NCI-H2107 treated with DMSO at 0.1 percent for 48 hours (cell line): ENCODE measurements at regions not wholly inside any gene's neighbourhood (a gene's known extent, or its start where the extent isn't known, plus 50 kb on each side); places are given as distances from the start of the nearest gene placed in this dataset.
"Not testable (repeated sequence)": the region's sequence is repeated elsewhere in the genome, so short reads cannot be mapped to it uniquely, and the experiment has no call there.

ENCODE experiments used
- DNase-seq: peaks from one replicate; lab custom pipeline; 2025; ENCODE audit not compliant: unreplicated experiment; lab: John Stamatoyannopoulos, UW

- no peak for DNase-seq
These were observed 228.5 kb downstream of the RTP5 start for GRCh38 chr2:242098034-242098433.

- no peak for DNase-seq
These were observed 229.1 kb downstream of the RTP5 start for GRCh38 chr2:242098445-242099128.

- DNase-seq: not testable (repeated sequence)
These were observed 233.6 kb downstream of the RTP5 start for GRCh38 chr2:242103093-242103492.

- not testable (repeated sequence) for DNase-seq
These were observed 234.8 kb downstream of the RTP5 start for GRCh38 chr2:242104202-242104956.

- DNase-seq: not testable (repeated sequence)
These were observed 237.5 kb downstream of the RTP5 start for GRCh38 chr2:242107065-242107464.

- DNase-seq: not testable (repeated sequence)
These were observed 239.4 kb downstream of the RTP5 start for GRCh38 chr2:242108797-242109500.

- not testable (repeated sequence) for DNase-seq
These were observed 240.3 kb downstream of the RTP5 start for GRCh38 chr2:242109819-242110218.

- not testable (repeated sequence) for DNase-seq
These were observed 242.4 kb downstream of the RTP5 start for GRCh38 chr2:242111954-242112353.

- DNase-seq: not testable (repeated sequence)
These were observed 244.0 kb downstream of the RTP5 start for GRCh38 chr2:242113492-242113891.

- not testable (repeated sequence) for DNase-seq
These were observed 247.1 kb downstream of the RTP5 start for GRCh38 chr2:242116676-242117075.

GRCh38 chr2:242117305-242117704 is 247.8 kb downstream of the RTP5 start:
- DNase-seq: not testable (repeated sequence)

GRCh38 chr2:242119682-242120081 is 250.2 kb downstream of the RTP5 start:
- DNase-seq: not testable (repeated sequence)

GRCh38 chr2:242130682-242131081 is 261.2 kb downstream of the RTP5 start:
- DNase-seq: not testable (repeated sequence)

- not testable (repeated sequence) for DNase-seq
These were observed 290.4 kb downstream of the RTP5 start for GRCh38 chr2:242159921-242160320.

GRCh38 chr2:242165115-242165514 is 295.6 kb downstream of the RTP5 start:
- not testable (repeated sequence) for DNase-seq

GRCh38 chr2:242171290-242171689 is 301.8 kb downstream of the RTP5 start:
- not testable (repeated sequence) for DNase-seq
